SU-DHL-6 (cell line): ENCODE measurements at regions not wholly inside any gene's neighbourhood (a gene's known extent, or its start where the extent isn't known, plus 50 kb on each side); places are given as distances from the start of the nearest gene placed in this dataset.

ENCODE experiments used
- EZH2phosphoT487 ChIP-seq: fragments of 200-600 bp; sonication (generic), shearing (Covaris generic); conservative IDR thresholded peaks from 2 replicates; pipeline ENCODE4 v1.6.1; 2018; ENCODE audit warnings: mild to moderate bottlenecking, antibody characterized with exemption, low read length, moderate library complexity, mixed read lengths
- TF ChIP-seq, protein P1 (sequence below): fragments of 200-600 bp; sonication (generic); IDR thresholded peaks from one replicate; pipeline ENCODE4 v1.5.1; 2017; ENCODE audit warnings: antibody characterized with exemption, mild to moderate bottlenecking, low read length, moderate library complexity; ENCODE audit not compliant: insufficient read depth, poor library complexity, severe bottlenecking

DNA sequence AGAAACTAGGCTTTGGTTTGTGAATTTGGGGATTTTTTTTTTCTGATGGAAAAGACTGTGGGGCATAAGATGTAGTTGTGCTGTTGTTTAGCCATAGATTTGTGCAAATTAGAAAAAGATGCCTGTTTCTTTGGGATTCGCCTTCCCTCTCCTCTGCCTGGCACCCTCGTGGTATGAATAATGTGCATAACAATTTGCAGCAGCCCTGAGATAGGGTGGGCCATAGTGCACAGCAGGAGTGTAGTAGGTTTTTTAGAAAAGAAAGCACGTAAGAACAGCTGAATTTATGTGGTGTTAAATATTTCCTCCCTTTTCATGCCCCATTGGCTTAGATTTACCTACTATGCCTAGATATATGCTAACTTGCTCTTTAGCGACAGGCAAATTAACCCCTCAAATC is 158.9 kb downstream of the PTGER3 start:
- TF ChIP-seq, protein P1, sequence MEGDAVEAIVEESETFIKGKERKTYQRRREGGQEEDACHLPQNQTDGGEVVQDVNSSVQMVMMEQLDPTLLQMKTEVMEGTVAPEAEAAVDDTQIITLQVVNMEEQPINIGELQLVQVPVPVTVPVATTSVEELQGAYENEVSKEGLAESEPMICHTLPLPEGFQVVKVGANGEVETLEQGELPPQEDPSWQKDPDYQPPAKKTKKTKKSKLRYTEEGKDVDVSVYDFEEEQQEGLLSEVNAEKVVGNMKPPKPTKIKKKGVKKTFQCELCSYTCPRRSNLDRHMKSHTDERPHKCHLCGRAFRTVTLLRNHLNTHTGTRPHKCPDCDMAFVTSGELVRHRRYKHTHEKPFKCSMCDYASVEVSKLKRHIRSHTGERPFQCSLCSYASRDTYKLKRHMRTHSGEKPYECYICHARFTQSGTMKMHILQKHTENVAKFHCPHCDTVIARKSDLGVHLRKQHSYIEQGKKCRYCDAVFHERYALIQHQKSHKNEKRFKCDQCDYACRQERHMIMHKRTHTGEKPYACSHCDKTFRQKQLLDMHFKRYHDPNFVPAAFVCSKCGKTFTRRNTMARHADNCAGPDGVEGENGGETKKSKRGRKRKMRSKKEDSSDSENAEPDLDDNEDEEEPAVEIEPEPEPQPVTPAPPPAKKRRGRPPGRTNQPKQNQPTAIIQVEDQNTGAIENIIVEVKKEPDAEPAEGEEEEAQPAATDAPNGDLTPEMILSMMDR, result no peak
- no peak for TF ChIP-seq EZH2phosphoT487
